ENCODE measurements at regions not wholly inside any gene's neighbourhood (a gene's known extent, or its start where the extent isn't known, plus 50 kb on each side); places are given as distances from the start of the nearest gene placed in this dataset.

- peak overlapping the region; percentile 73 for H2AK9ac ChIP-seq (replicated peaks; ENCODE audit: low read depth, low read length, poor library complexity)
- TSS peak; percentile 99 for BruUV-seq (replicated peaks)
- no peaks in the 10 kb centered on the region for H4K20me1 ChIP-seq (ENCODE audit: insufficient read depth, low read length)
- in situ Hi-C loops (cut with MboI; ENCODE audit: low sequenced_read_pairs) (no loop called here), intact Hi-C loops (cut with micrococcal nuclease) (no loop called here), dilution Hi-C loops (cut with HindIII; ENCODE audit: low sequenced_read_pairs, unreplicated experiment) (no loop called here)
- peak; percentile 89 for ATAC-seq (ENCODE audit: low read depth)
- H2AK5ac ChIP-seq (ENCODE audit: low read depth, low read length), result no peak overlapping the region
- no peak overlapping the region; the same call in 1 of the 2 replicates for H2BK20ac ChIP-seq (ENCODE audit: low read depth, low read length)
- no peaks in the 10 kb centered on the region for H3K9me1 ChIP-seq (ENCODE audit: insufficient read depth, low read length)
- H3K14ac ChIP-seq (replicated peaks; ENCODE audit: low read depth, low read length), result peak overlapping the region; percentile 46
- H3K27me3 ChIP-seq (ENCODE audit: control insufficient read depth, insufficient read depth, low read length), result peaks cover 18% of the 10 kb centered on the region
- peak; percentile 81 for DNase-seq
- H3K36me3 ChIP-seq (ENCODE audit: control insufficient read depth, insufficient read depth, low read length), result no peaks in the 10 kb centered on the region
- H3K4me3 ChIP-seq (ENCODE audit: insufficient read depth, low read depth, low read length), result peak overlapping the region; percentile 49
- ChIA-PET POLR2A (ENCODE audit: unreplicated experiment) (no interaction called here), CTCF (no interaction called here)
- H3K27ac ChIP-seq (ENCODE audit: insufficient read depth, low read length), result peak overlapping the region; percentile 55
- peak overlapping the region; percentile 44 for H3K9ac ChIP-seq (ENCODE audit: low read depth, low read length)
- H3K4me1 ChIP-seq (ENCODE audit: control insufficient read depth, insufficient read depth, low read length), result no peaks in the 10 kb centered on the region
- H3K23ac ChIP-seq (ENCODE audit: low read depth, low read length), result peak overlapping the region; percentile 29; the same call in 1 of the 2 replicates
- H4K91ac ChIP-seq (ENCODE audit: insufficient read depth, low read depth, low read length), result peak overlapping the region; percentile 78; the same call in 1 of the 2 replicates
- H3K56ac ChIP-seq (ENCODE audit: extremely low read depth, insufficient read depth, low read length), result no peak overlapping the region; the same call in 1 of the 2 replicates
- peak overlapping the region; percentile 90 for H3K4me2 ChIP-seq (ENCODE audit: low read depth, low read length)
- H3K4ac ChIP-seq (ENCODE audit: low read depth, low read length), result peak overlapping the region; percentile 81
- 0 out of 2 replicates have a peak overlapping the region, but pooled peaks have one; percentile 13 for H4K5ac ChIP-seq (ENCODE audit: low read depth, low read length)
- TF ChIP-seq POLR2A (IDR thresholded peaks at IDR 0.05; ENCODE audit: low read depth, low read length) (peak; percentile 99), CHD1 (IDR thresholded peaks at IDR 0.05; ENCODE audit: low read depth, low read length) (no peak), USF2 (IDR thresholded peaks at IDR 0.05; ENCODE audit: low read depth, low read length) (no peak), CEBPB (IDR thresholded peaks at IDR 0.05; ENCODE audit: low read depth, low read length) (peak; percentile 70), MXI1 (IDR thresholded peaks at IDR 0.05; ENCODE audit: borderline replicate concordance, low read depth, low read length) (no peak), BHLHE40 (IDR thresholded peaks at IDR 0.05; ENCODE audit: low read depth, low read length) (no peak), MAFK (IDR thresholded peaks at IDR 0.05; ENCODE audit: low read depth, low read length) (peak; percentile 36; the same call in 1 of the 2 replicates)
- H2AFZ ChIP-seq (replicated peaks; ENCODE audit: low read length, poor library complexity), result peak overlapping the region; percentile 97
- peak overlapping the region; percentile 45; the same call in 1 of the 2 replicates for H3K18ac ChIP-seq (ENCODE audit: low read depth, low read length)
- H3K9me3 ChIP-seq (ENCODE audit: control insufficient read depth, insufficient read depth, low read length), result peaks cover 5% of the 10 kb centered on the region; the same call in 1 of the 2 replicates
- peak overlapping the region; percentile 69 for H2BK120ac ChIP-seq (ENCODE audit: low read depth, low read length)
- peak overlapping the region; percentile 38 to 73; a peak in 3 of 4 replicates for H4K8ac ChIP-seq (ENCODE audit: low read depth in 2 of 2, low read length in 2 of 2)
- peak overlapping the region; percentile 79 for H2BK5ac ChIP-seq (ENCODE audit: low read depth, low read length, poor library complexity, severe bottlenecking)
- 1% methylated on average over 21 of the region's 33 CpGs; no CpG with 5 or more reads in 1 of the 2 experiments for WGBS, 2 experiments (ENCODE audit: extremely low coverage in 2 of 2, insufficient read length in 1 of 2)
- no peak overlapping the region; the same call in 2 of the 3 replicates for H2BK15ac ChIP-seq (ENCODE audit: low read depth, low read length)
- no peaks in the 10 kb centered on the region for H3K79me1 ChIP-seq (ENCODE audit: low read depth in 1 of 2, low read length in 2 of 2)
These were observed 148.6 kb downstream of the PPIAL4G start for GRCh38 chr1:148334339-148335130.

Measured in IMR-90 (cell line).